NAMALWA (cell line): ENCODE measurements at regions not wholly inside any gene's neighbourhood (a gene's known extent, or its start where the extent isn't known, plus 50 kb on each side); places are given as distances from the start of the nearest gene placed in this dataset.

Experiments
- DNase-seq: peaks from one replicate; pipeline ENCODE4 v3.0.0-alpha.2; 2015; ENCODE audit warnings: low spot score

DNA sequence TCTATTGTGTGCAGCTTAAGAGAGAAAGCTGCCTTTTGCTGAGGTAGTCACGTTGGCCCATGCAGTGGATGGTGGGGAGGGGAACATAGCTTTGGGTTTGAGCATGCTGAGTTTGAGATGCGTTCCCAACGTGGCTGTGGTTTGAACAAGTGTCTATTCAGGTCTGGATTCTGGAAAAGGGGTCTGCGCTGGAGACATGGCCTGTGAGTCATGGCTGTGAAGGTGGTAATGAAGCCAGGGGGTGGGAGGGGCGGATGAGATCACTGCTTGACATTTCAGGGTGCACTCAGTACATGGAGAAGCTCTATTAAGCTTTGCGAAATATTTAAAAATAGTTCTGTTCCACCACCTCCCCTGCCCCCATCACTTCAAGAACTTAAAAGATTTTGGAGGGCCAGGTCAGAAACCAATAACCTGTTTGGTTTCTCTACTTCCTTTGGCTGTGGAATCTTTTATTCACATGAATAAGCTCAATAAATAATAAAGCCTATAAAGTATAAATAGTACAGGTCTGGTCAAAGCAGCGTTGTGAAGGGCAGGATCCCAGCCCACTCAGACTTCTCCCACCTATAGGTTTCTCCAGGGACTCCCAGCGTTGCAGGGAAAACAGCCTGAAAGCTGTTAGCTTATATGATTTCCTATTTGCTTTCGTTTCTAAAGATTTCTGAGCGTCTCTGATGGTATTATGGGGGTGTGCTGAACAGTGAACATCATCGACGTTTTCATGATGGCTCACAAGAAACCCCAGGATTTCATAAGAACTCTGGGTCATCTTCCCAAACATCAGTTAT, 189.9 kb downstream of the NSG2 start:
- DNase-seq, result no peak

GRCh38 chr5:174236070-174236469, 190.6 kb downstream of the NSG2 start:
- DNase-seq, result no peak

DNA sequence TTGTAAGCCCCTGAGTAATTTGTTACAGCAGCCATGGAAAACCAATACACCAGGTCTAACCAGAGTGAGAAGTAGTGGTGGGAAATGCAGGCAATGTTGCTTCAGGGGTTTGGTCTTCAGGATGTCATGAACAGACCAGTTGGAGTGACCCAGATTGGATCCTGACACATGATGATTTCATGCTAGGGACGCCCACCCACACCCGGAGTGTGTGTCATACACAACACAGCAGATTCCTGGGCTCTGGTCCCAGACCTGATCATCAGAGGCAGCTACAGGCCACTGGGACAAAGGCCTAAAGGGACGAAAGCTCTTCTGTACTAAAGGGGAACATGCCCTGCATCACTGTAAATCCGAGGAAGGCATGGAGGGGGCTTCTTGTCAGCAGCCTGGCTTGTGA, 194.2 kb downstream of the NSG2 start:
- no peak for DNase-seq

DNA sequence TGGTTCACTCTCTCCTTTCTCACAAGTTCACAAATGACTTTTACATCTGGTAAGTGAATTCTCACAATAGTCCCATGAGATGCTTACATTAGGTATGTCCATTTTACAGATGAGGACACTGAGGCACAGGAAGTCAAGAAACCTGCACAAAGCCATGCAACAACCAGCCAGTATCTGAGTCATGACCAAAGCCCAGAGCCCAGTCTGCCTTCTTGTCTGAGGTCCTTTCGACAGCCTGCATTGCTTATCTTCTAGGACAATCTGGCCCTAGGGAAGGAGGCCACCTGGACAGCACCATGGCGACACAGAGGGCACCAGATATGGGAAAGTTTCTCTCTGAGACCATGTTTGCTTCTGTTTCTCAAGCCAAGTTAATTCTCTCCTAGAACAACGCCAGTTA, 197.1 kb downstream of the NSG2 start:
- no peak for DNase-seq

DNA sequence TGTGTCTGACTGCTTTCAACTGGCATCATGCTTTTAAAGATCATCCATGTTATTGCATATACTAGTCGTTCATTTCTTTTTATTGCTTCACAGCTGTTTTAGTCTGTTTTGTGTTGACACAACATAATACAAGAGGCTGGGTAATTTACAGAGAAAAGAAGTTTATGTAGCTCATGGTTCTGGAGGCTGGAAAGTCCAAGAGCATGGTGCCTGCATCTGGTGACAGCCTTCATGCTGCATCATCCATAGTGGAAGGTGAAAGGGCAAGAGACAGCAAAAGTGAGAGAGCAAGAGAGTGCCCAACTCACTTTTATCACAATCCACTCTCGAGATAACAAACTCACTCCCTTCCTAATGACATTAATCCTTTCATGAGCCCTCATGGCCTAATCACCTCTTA, 198.4 kb downstream of the NSG2 start:
- DNase-seq, result no peak

- DNase-seq, result no peak
These were observed 200.1 kb downstream of the NSG2 start for GRCh38 chr5:174245516-174246075.

DNA sequence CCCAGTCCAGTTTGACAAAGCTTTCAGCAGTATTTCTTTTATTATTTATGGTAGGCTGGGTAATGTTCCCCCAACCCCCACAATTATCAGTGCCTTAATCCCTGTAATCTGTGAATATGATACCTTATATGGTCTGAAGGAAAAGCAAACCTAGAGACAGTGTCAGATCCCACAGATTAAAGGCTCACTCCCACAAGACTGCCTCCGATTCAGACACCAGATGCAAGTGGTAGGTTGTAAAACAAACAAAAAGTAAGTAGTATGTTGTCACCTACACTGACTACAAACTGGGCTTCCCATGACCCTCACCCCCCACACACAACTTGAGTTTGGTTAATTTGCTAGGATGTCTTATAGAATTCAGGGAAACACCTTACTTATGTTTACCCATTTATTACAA, 201.2 kb downstream of the NSG2 start:
- no peak for DNase-seq

GRCh38 chr5:174247301-174247700, 201.8 kb downstream of the NSG2 start:
- no peak for DNase-seq

- DNase-seq, result no peak
These were observed 205.9 kb downstream of the NSG2 start for GRCh38 chr5:174251305-174252000.

- no peak for DNase-seq
These were observed 206.6 kb downstream of the NSG2 start for GRCh38 chr5:174252121-174252520.

GRCh38 chr5:174259696-174260420, 214.4 kb downstream of the NSG2 start:
- no peak for DNase-seq

DNA sequence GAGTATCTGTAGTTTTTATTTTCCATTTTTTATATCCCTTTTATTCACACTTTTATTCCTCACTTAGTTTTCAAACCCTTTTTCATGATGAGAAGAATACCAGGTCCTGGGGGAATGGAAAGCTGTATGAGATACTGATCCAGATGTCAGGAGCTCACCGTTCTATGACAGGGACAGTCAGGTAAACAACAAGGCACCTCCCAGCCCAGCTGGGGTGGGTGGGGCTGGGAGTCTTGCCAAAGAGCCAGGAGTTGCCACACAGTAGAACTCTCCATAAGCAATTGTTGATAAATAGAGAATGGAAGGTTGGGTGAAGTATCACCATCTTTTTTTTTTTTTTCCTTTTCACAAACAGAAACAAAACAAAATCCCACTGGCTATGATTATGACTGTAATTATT, 225.8 kb downstream of the NSG2 start:
- no peak for DNase-seq

- DNase-seq, result no peak
These were observed 227.2 kb downstream of the NSG2 start for GRCh38 chr5:174272671-174273070.

DNA sequence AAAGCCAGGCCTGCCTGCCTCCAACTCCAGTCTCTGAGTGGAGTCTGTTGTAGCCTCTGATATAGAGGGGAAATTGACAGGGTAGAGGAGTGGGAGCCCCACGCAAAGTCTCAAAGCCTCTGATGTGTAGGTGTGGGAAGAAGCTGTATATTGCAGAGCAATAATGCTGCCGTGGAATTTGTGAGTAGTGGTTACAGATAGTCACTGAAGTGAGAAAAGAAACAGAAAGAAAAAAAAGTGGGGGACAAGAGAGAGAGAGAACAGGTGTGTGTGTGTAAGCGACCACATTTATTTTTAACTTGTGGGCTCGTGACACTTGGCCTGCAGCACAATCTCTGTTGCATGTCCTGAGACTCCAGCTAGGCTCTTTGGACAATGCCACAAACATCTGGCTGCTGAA, 227.8 kb downstream of the NSG2 start:
- no peak for DNase-seq

DNA sequence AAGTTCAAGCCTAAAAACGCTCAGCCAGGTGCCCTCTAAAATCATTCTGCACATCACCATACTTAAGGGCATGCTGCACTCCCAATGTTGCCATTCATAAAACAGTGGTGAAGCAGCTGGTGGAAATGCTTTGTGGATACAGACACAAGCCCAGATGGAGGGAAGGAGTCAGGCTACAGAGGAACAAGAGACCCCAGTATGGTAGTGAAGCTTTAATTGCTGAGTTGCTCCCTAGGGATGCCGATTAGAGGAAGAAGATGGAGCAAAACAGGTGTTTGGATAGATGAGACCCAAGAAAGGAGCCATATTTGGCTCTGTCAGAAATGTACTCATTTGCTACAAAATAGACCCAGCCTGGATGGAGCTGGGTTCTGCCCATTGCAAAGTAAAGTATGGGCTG, 230.5 kb downstream of the NSG2 start:
- no peak for DNase-seq

DNA sequence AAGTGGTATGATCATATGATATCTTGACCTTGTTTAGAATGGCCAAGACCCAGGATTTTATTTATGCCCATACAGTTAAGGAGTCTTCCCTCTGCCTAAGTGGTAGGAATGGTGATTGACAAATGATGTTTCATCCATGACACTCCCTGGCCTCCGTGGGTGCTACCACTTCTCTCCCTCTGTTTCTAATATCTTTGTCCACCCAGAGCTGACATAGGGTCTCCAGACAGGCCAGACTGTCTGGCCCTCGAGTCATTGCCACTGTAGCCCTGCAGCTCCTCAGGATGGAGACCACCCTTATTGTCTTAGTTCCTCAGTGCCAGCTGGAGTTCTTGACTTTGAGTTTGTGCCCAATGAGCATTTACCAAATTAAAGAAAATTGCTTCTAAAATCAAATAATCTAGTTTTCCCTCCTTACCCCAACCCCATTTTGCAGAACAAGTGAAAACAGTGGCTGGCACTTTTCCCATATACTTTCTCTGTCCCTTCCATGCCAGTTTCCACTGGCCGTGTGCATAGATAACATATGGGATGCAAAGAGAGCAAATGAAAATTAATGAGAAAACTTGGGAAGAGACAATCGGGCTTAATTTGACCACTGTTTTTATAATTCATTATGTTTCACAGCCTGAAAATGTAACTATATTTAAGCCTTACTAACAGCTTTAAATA, 235.7 kb downstream of the NSG2 start:
- DNase-seq, result no peak

DNA sequence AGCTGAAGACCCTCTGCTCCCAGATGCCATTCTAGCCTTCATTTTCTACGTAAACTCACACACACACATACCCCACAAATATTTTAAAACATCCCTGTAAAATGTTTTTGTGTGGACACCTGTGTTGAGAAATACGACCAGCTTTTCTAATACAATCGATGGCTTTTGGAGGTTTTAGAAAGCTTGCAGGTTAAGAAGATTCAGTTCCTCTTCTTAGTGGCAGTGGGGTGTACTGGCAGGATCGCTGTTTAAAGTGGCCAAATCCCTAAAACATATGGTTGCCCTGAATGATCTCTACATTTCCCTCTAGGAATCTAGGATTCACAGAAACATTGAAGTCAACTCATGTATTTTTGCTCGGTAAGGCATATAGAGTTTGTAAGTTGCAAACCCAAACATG, 236.3 kb downstream of the NSG2 start:
- DNase-seq, result no peak

DNA sequence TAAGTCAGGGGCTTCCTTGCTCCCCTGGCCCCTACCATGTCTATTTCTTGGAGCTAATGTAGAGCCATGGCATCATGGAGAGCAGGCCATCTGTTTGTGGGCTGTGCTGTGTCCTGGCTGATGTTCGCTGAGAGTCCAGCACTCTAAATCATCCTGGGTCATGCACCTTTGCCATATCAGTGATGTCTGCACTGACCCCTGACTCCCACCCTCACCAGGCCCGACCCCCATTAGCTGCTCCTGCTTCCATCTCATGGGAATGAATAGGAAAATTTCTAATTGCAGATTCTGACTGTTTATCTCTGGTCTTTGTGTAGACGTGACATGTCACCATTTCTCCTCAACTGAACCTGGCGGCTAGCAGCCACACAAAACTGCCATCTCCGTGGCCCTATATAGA, 236.9 kb downstream of the NSG2 start:
- DNase-seq, result no peak

DNA sequence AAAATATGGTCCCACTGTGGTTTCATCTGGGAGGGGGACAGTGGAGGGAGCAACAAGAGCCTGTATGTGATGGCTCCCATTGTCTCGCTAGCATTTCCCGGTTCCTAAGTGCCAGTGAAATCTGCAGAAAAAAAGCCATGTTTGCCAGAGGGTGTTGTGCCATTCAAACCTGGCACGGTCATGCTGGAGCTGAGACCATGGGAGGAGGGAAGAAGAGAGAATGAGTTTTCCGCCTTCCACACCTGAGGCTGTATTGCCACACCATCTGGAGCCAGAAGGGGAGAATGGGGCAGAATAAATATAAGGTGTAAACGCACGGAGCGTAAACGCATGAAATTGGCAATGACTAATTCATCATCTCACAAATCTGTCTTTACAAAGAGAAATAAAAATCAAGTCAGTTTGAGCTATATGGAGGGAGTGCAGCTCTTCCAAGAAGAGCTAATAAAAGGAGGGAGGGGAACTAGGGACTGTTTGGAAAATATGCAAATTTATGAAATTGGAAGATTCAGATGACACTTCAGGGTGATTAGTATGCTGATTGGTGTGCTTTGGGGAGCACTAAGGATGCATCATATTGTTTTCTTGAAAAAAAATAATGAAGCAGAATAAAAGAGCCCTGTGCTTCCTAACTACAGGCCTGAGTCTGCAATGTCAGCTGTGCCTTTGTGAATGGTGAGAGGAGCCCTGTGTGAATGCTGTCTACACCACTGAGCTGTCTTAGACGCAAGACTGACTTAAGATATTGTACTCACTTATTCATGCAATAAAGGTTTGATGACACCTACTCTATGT, 237.9 kb downstream of the NSG2 start:
- DNase-seq, result no peak

- DNase-seq, result no peak
These were observed 239.4 kb downstream of the NSG2 start for GRCh38 chr5:174284873-174285272.

GRCh38 chr5:174287761-174288160, 242.3 kb downstream of the NSG2 start:
- DNase-seq, result no peak
